Calu3 (cell line): ENCODE measurements at regions not wholly inside any gene's neighbourhood (a gene's known extent, or its start where the extent isn't known, plus 50 kb on each side); places are given as distances from the start of the nearest gene placed in this dataset.

Experiments used
- BruUV-seq: library from RNA; stranded (reverse); fragments of 400-500 nt; replicated peaks from 2 replicates; lab custom pipeline; 2021; lab: Mats Ljungman, UMichigan
- CTCF ChIA-PET: fragments of 300-600 bp; sonication (Branson Sonifier 250); formaldehyde crosslinking; loops from one replicate; lab custom pipeline; 2022; ENCODE audit warnings: antibody characterized with exemption; lab: Charles Lee
- DNase-seq: peaks from one replicate; pipeline ENCODE4 v3.0.0; 2022
- H3K27ac Mint-ChIP-seq: one replicate; pipeline ENCODE4 v1.8.0; 2022; ENCODE audit warnings: mixed read lengths; ENCODE audit not compliant: unreplicated experiment
- H3K27me3 Mint-ChIP-seq: one replicate; pipeline ENCODE4 v1.8.0; 2022; ENCODE audit warnings: mixed read lengths; ENCODE audit not compliant: unreplicated experiment
- H3K36me3 Mint-ChIP-seq: one replicate; pipeline ENCODE4 v1.8.0; 2022; ENCODE audit warnings: mild to moderate bottlenecking, moderate library complexity, mixed read lengths; ENCODE audit not compliant: insufficient read depth, unreplicated experiment
- H3K4me1 Mint-ChIP-seq: one replicate; pipeline ENCODE4 v1.8.0; 2022; ENCODE audit warnings: mild to moderate bottlenecking, low read depth, mixed read lengths; ENCODE audit not compliant: unreplicated experiment
- H3K4me3 Mint-ChIP-seq: one replicate; pipeline ENCODE4 v1.8.0; 2022; ENCODE audit warnings: mild to moderate bottlenecking, low read depth, moderate library complexity, mixed read lengths; ENCODE audit not compliant: unreplicated experiment
- H3K9me3 Mint-ChIP-seq: one replicate; pipeline ENCODE4 v1.8.0; 2022; ENCODE audit warnings: low read depth, mixed read lengths; ENCODE audit not compliant: unreplicated experiment
- CTCF ChIP-seq: fragments of 200-600 bp; IDR thresholded peaks from one replicate; pipeline ENCODE4 v1.8.0; 2022; ENCODE audit warnings: antibody characterized with exemption; ENCODE audit not compliant: unreplicated experiment
- intact Hi-C: fragments of 100-400 bp; cut with micrococcal nuclease; formaldehyde crosslinking; loops from one replicate; pipeline ENCODE4 v1.10.0; 2022; ENCODE audit not compliant: unreplicated experiment

GRCh38 chr16:86669937-86670749, 91.8 kb downstream of the FOXL1 start:
- Mint-ChIP-seq H3K27me3 (no peaks in the 10 kb centered on the region), H3K9me3 (peaks cover 3% of the 10 kb centered on the region), H3K4me1 (peaks cover 22% of the 10 kb centered on the region), H3K4me3 (no peak overlapping the region), H3K36me3 (peaks cover 5% of the 10 kb centered on the region), H3K27ac (no peak overlapping the region)
- no peak for DNase-seq
- no peak for TF ChIP-seq CTCF
- CTCF ChIA-PET: no interaction called here
- intact Hi-C loops: loop anchor here (10.0 kb wide), 1 partner anchor 165 kb away; no protein-coding TSS in a partner anchor
- no TSS peak for BruUV-seq

- H3K4me3 Mint-ChIP-seq: no peak overlapping the region
- no peak overlapping the region for H3K27ac Mint-ChIP-seq
- no peaks in the 10 kb centered on the region for H3K36me3 Mint-ChIP-seq
- CTCF ChIA-PET: no interaction called here
- no peaks in the 10 kb centered on the region for H3K27me3 Mint-ChIP-seq
- H3K9me3 Mint-ChIP-seq: peaks cover 3% of the 10 kb centered on the region
- H3K4me1 Mint-ChIP-seq: peaks cover 16% of the 10 kb centered on the region
- no TSS peak for BruUV-seq
- no peak for DNase-seq
- intact Hi-C loops: no loop called here
- no peak for TF ChIP-seq CTCF
These were observed 92.4 kb downstream of the FOXL1 start for GRCh38 chr16:86670750-86671234.

GRCh38 chr16:86671486-86672178, 93.3 kb downstream of the FOXL1 start:
- H3K27ac Mint-ChIP-seq: no peak overlapping the region
- CTCF ChIA-PET: no interaction called here
- no TSS peak for BruUV-seq
- H3K4me3 Mint-ChIP-seq: no peak overlapping the region
- no peaks in the 10 kb centered on the region for H3K27me3 Mint-ChIP-seq
- TF ChIP-seq CTCF: no peak
- intact Hi-C loops: no loop called here
- no peak for DNase-seq
- no peaks in the 10 kb centered on the region for H3K9me3 Mint-ChIP-seq
- peaks cover 9% of the 10 kb centered on the region for H3K4me1 Mint-ChIP-seq
- H3K36me3 Mint-ChIP-seq: no peaks in the 10 kb centered on the region

- no peaks in the 10 kb centered on the region for H3K9me3 Mint-ChIP-seq
- TF ChIP-seq CTCF: no peak
- H3K36me3 Mint-ChIP-seq: no peaks in the 10 kb centered on the region
- CTCF ChIA-PET: no interaction called here
- H3K4me3 Mint-ChIP-seq: no peak overlapping the region
- DNase-seq: no peak
- H3K27me3 Mint-ChIP-seq: no peaks in the 10 kb centered on the region
- peaks cover 9% of the 10 kb centered on the region for H3K4me1 Mint-ChIP-seq
- H3K27ac Mint-ChIP-seq: no peak overlapping the region
- BruUV-seq: no TSS peak
- intact Hi-C loops: no loop called here
These were observed 94.0 kb downstream of the FOXL1 start for GRCh38 chr16:86672179-86672863.
